ENCODE measurements at regions not wholly inside any gene's neighbourhood (a gene's known extent, or its start where the extent isn't known, plus 50 kb on each side); places are given as distances from the start of the nearest gene placed in this dataset.
"Not testable (repeated sequence)": the region's sequence is repeated elsewhere in the genome, so short reads cannot be mapped to it uniquely, and the experiment has no call there.

DNA sequence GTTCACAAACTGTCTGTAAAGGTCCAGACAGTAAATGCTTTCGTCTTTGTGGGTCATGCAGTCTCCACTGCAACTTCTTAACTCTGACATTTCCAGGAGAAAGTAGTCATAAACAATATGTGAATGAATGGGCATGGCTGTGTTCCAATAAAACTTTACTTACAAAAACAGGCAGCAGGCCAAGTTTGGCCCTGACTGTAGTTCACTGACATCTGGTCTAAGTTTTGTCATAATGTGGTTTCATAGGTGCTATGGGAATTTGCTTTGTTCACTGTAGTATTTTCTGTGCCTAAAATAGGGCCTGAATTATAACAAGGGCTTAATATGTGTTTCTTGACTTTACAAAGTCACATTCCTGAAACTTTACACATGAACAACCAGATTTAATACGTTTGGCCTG is 186.0 kb upstream of the KBTBD8 start:
- DNase-seq: no peak

DNA sequence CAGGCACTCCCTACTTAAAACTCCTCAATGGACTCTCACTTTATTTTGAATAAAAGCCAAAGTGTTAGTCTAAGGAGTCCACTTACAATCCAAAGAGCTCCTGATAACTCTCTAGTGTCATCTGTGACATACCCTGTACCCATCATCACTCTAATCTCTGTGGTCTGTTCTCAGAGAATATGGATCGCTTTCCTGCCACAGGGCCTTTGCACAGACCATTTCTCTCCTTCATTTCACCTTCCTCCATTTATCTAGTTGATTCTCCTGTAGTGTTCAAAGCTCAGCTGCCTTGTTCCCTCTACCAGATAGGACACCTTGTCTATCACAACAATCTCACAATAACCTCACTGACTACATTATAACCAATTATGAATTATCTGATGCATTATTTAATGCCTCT is 185.4 kb upstream of the KBTBD8 start:
- no peak for DNase-seq

DNA sequence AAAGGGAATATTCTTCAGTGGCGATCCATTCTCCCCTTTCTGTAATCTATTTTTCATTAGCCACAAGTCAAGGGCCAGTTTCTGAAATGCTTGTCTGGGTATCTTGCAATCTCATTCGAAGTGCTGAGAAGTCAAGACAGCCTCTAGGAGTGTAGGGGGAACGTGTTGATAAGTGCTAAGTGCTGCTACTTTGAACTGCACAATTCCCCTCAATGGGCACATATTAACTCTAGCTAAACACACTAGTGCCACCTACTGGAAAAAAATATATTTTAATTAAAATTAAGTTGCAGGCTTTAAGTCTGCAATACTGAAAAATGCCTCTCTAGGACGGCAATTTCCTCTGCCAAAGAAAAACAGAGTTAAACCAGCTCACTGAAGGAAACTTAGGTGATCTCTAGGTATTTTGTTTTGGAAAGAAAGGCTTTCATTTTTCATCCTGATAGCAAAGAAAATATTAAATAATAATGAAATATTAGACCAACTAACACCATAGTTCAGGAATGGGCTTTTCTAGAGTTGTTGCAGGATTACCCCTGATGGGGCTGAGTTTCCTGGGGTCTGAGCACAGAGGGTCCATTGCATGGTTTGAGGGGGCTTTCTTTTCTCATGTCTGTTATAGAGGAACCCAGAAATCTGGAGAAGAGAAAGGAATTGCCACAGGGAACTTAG is 181.9 kb upstream of the KBTBD8 start:
- peak; percentile 79 for DNase-seq

DNA sequence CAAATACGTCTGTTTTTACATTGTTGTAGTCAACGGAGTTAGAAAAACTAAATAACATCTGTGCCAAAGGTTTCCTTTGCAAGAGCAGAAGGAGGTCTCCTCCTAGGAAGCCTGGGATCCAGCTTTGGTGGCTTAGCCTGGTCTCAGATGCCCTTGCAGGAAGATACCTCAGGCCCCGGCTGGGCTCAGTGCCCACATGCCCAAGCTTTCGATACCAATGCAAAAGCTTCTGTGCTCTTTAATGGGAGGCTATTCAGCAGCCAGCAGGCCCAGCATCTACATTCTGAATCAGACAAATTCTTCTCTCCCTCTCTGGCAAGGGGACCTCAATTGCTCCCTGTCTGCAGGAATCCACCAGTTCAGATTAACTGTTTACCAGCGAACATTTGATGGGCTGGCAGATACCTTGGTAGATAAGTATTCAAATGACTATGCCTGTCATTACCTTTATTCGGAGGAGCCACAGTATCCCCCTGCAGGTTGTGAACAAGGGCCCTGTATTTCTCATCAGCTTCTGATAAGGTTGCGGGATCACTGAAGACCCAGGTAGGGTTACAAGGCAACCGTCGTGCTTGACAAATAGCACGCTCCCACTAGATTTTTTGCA is 180.1 kb upstream of the KBTBD8 start:
- no peak for DNase-seq

DNA sequence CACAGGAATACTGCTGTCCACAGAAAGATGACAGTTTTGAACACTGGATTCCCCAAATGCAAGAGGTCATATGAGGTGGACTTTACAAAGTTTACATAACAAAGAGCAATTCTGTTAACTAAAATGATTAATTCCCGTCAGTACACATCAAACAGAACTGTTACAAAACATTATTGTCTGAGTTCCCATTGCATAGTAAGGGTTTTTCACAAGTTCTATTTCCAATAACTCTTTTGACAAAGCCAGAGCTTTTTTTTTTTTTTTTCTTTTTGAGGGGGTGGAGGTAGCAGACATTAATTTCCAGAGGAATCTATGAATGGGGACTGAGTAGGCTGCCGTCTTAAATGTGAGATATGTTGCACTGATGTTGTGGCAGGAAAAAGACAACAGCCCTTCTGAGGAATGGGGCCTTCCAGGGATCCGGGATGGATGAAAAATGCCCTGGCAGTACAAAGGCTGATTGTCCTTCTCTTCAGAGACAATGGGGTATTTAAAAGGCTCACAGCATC is 178.1 kb upstream of the KBTBD8 start:
- peak; percentile 63 for DNase-seq

DNA sequence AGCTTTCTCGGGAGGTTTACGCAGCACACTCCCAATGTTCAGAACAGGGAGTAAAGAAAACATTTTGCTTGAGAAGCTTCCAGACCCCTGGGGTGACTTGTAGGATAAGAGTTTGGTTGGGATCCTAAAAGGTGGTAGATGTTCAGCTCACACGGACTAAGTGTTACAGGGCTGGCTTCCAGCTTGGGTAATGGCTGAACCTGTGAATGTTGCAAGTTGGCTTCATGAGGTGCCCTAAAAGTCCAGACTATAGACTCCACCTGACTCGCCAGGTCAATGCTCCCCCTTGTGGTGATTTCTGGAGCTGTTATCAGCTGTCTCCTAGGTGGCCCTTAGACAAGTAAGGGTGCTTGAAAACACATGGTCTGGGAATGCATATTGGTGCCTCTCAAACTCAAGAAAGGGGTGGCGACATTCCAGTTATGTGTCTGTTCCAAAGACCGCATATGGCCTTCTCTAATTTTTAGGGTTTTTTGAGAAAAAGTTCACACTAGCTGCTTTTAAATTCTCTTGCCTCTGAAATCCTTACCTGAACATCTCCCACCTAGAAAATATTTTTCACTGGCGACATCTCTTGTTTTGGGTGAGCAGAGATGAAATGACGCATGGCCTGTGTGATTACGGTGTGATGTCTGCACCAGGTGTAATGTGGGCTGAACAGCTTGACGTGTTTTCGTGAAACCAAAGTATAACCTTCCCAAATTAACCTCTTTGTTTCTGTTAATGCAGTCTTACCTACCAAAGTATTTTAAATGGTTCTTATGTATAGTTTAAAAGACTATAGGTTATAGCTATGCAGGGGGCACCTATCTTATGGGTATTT is 175.7 kb upstream of the KBTBD8 start:
- DNase-seq: peak; percentile 70

DNA sequence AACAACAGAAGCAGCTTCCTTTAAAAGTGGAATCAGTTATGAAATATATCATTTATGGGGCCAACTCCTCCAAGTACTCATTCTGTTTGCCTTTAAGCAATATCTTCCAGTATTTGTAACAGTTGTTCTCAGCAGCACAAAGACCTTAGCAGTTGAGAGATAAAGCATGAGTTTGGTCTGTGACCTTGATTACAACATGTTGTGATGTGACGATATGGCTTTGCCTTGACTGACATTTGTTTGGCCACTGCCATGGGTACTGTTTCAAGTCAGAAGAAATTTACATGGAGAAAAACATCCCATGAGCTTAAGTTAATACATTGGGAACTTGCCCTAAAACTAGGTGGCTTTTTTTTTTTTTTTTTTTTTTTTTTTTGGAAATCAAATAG is 175.1 kb upstream of the KBTBD8 start:
- no peak for DNase-seq

DNA sequence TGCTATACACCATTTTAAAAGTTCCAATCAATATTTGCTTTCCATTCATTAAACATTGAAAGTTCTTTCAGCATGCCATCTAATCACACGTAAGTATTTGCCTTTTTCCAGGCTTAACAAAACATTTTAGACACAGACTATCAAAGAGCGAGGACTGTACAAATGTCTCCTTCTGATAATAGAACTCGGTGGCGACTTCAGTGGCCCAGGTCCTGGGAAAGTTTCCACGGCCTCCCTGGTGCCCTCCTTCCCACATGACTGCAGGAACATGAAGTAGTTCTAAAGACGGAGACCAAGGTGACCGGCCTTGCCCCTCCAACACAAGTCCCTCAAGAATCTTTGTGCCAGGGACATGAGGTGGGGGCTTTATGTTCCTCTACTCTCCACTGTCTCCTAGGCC is 174.6 kb upstream of the KBTBD8 start:
- DNase-seq: no peak

DNA sequence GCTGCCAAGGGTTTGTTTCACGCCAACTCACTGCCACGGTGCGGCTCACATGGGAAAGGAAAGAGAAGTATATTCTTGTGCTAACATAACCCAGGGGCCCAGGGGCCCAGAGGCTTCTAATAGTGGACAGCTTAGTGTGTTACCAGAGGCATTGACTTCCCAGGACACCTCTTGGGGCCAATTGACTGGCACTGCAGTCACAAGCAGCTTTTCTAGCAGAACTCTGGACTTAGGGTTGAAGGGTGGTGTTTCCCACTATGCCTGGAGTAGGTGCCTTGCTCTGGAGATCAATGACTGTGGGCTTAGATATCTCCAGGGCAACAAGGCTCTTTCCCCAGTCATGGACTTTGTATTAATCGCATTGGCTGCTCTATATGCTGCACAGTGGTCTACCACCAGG is 172.7 kb upstream of the KBTBD8 start:
- DNase-seq: no peak

DNA sequence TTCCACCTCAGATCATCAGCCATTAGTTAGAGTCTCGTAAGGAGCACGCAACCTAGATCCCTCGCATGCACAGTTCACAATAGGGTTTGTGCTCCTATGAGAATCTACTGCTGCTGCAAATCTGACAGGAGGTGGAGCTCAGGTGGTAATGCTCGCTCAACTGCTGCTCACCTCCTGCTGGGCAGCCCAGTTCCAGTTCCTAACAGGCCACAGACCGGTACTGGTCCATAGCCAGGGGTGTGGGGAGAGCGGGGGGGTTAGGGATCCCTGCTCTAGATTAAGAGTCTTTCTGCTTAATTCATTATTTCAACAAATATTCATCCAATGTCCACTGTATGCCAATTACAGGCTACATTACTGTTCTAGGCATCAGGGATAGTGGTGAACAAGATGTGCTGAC is 170.4 kb upstream of the KBTBD8 start:
- no peak for DNase-seq

DNA sequence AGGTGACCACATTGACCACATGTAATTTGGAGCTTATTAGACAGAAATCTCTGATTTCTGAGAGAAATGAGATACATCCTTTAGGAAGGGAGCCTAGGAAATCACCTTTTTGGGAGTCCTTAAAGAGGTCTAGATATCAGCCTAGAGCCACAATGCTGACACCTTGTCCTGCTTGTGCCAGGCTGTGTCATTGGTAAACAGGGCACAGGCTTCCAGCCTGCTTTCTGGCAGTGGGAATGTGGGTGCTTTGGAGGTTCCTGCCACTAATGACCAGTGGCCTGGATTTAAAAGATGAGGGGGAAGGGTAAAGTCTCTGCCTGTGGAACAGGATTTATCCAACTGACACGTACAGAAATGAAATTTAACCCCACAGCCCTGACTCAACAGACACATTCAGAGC is 169.8 kb upstream of the KBTBD8 start:
- DNase-seq: no peak

DNA sequence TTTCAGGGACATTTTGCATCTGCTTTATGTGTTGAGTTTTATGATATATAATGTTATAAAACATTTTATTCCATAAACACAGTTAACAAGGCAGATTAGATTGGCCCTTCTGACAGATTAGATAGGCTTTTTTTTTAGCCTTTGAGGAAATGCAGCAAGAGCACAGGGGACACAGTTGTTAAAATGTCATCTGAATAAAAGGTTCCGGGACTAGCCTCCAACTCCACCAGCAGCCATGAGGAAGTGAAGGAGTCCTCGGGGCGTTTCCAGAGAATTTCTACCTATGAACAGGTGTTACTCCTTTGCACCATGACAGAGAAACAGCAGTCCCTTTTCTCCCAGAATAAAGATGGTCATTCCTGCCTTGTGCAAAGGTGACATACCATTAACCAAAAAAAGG is 167.8 kb upstream of the KBTBD8 start:
- no peak for DNase-seq

DNA sequence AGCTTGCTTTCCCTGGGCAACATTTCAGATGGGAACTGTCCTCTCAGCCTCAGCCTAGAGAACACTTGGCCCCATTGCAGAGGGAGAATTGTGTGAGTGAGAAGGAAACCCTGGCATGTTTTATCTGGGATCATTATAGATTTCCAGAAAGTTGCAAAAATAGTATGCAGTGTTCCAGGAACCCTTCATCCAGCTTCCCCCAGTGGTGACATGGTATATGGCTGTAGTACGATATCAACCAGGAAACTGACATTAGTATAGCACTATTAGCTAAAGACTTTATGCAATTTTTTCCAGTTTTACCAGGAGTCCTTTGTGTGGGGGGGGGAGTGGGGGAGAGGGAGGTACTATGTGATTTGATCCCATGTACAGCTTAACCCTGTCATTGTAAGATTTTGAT is 166.2 kb upstream of the KBTBD8 start:
- DNase-seq: no peak

DNA sequence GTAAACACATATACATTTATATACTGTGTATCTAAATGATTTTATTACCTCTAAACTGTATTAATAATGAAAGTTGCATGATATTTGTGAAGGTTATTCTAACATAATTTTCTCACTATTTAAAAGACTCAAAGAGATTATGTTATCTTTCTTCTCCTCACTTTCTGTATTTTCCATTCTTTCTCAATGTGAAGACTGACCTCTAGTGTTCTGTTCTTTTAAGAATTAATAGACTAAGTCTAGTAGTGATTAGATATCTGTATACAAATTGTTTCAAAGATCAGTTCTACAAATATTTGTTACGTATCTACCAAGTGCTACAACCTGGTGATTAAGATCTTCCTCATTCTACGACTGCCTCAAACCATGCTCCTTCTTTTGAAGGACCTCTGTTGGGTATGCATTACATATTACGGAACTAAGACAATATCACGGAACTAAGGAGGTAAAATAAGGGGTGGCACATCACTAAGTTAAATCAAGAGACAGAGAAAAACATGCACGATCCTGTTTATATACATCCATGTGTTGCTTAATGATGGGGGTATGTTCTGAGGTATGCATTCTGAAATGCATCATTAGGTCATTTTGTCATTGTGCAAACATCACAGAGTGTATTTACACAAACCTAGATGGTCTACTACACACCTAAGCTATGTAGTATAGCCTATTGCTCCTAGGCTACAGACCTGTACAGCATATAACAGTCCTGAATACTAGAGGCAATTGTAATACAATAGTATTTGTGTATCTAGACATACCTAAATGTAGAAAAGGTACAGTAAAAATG is 161.5 kb upstream of the KBTBD8 start:
- peak; percentile 44 for DNase-seq

DNA sequence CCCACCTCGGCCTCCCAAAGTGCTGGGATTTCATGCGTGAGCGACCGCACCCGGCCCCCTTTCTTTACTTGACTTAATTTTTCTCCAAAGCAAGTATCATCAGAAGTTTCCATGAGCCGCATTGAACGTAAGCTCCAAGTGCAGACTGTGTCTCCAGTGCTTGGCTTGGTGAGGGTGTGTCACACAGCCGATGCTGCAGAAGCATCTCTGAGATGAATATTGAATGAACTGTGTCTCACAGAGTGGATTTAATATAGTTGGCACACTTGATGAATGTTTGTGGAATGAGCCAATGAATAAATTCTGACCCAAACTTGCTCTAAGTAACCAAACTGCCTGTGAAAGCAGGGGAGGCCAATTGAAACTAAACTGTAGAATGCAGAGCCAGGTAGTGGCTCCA is 159.4 kb upstream of the KBTBD8 start:
- DNase-seq: no peak

DNA sequence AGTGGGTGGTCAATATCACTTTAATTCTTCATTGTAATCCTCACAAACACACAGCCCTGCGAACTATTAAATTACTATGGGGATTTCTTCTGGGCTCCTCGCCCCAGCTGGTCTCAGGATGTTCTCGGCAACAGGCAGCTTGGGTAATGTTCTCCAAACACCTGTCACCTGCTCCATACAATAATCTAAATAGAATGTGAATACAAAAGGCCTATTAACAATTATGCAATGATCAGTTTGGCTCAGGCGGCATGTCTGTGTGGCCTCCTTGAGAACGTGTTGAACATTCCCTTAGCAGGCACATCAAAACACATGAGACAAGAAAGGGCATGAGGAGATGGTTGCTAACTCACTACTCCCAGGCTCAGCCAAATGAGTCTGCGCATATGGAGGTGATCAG is 158.6 kb upstream of the KBTBD8 start:
- peak; percentile 32 for DNase-seq

DNA sequence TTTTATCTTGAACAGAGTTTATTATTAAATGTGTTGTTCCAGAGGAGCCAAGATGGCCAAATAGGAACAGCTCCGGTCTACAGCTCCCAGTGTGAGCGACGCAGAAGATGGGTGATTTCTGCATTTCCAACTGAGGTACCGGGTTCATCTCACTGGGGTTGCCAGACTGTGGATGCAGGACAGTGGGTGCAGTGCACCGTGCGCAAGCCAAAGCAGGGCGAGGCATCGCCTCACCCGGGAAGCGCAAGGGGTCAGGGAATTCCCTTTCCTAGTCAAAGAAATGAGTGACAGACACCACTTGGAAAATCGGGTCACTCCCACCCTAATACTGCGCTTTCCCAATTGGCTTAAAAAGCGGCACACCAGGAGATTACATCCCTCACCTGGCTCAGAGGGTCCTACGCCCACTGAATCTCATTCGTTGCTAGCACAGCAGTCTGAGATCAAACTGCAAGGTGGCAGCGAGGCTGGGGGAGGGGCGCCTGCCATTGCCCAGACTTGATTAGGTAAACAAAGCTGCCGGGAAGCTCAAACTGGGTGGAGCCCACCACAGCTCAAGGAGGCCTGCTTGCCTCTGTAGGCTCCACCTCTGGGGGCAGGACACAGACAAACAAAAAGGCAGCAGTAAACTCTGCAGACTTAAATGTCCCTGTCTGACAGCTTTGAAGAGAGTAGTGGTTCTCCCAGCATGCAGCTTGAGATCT is 155.2 kb upstream of the KBTBD8 start:
- DNase-seq: not testable (repeated sequence)

DNA sequence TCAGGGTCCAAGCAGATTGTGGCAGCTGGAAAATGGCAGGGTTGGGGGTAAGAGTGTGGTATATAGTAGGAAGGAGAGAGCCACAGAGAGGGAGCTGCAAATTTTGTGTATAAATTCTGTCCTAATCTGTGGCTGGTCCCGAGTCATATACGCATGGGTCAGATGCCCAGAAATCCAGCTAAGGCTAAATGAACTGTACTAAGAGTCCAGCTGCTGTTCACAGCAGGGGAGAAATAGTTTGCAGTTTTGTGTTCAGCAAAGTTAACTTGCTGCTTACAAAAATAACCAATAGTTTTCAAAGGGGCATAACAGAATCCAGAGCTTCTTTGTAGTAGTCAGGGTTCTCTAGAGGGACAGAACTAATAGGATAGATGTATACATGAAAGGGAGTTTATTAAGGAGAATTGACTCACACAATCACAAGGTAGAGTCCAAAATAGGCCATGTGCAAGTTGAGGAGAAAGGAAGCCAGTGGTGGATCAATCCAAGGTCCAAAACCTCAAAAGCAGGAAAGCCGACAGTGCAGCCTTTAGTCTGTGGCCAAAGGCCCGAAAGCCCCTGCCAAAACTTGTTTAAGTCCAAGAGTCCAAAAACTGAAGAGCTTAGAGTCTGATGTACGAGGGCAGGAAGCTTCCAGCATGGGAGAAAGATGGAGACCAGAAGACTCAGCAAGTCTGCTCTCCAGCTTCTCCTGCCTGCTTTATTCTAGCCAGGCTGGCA is 146.1 kb upstream of the KBTBD8 start:
- DNase-seq: no peak

DNA sequence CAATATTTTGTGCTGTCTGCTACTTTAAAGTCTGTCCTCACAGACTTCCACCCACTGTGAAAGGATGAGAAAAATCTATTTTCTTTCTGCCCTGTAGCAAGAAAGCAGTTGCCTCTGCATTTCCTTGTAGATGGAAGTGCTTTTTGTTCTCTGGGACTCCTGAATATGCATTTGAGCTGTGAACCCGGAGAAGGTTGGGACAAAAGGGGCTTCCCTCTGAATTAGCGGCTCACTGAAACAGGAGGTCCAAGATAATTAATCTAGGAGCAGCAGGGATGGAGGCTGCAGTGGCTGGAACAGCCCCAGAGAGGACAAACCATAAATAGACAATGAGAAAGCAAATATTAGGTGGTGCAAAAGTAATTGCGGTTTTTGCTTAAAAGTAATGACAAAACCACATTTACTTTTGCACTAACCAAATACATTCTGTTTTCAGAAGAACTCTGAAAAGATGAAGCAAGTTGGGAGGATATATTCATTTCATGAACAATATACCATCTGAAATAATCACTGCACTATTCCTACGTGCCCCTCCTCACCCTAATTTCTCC is 143.4 kb upstream of the KBTBD8 start:
- no peak for DNase-seq

DNA sequence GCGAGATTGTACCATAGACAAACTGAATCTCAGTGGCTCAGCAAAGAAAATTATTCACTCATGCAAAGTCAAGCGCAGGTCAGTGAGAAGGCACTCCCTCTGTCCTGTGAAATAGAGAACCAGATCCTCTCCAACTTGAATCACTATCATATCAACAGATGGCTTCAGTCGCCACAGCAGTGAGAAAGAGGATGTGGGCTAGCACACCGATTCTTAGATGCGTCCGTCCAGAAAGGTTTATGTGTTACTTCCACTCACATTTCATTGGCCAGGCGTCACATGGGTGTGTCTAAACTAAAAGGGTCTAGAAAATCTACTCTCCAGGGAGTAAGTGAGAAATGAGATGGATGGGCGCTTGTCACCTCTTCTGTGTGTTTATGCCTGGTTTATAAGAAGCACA is 141.6 kb upstream of the KBTBD8 start:
- no peak for DNase-seq

DNA sequence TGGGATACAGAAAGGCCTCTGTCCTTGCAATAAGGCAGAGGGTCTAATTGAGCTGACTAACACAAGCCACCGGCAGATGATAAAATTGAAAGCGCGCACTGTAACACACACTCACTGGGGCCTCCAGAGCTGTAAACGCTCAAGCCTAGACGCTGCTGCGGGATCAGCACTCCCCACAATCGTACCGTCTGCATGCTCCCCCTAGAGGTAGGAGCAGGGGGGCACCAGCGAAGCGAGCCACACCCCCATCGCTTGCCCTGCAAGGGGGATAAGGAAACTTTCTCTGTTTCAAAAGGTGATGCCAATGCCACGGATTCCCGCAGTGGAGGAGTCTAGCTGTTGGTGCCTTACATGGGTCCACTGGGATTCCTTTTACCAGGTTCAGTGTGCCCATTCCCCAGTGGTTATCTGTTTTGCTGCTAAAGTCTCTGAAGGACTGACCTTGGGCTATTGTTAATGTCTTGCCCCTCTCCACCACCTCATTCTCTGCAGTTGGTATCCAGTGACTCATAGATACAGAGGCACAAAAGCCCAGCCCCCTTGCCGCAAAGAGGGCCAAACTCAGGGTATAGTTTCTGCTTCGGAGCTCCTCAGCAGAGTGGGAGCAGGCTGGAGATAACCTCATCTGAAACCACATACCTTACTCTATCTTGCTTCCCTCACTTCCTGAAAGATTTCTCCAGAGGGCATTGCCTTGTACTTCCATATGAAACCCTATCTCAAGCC is 139.3 kb upstream of the KBTBD8 start:
- DNase-seq: no peak
